ENCODE measurements at regions not wholly inside any gene's neighbourhood (a gene's known extent, or its start where the extent isn't known, plus 50 kb on each side); places are given as distances from the start of the nearest gene placed in this dataset.

GRCh38 chr6:43954311-43955131 is 172.7 kb downstream of the MRPL14 start:
- no peaks in the 10 kb centered on the region for H3K36me3 ChIP-seq (ENCODE audit: low read depth, missing control alignments)
- H3K4me3 ChIP-seq, result no peak overlapping the region
- no peaks in the 10 kb centered on the region for H3K27me3 ChIP-seq
- no peaks in the 10 kb centered on the region for H3K9me3 ChIP-seq
- peaks cover 4% of the 10 kb centered on the region for H3K4me1 ChIP-seq
- H3K27ac ChIP-seq, result no peak overlapping the region
- intact Hi-C loops (cut with DNase I; ENCODE audit: low total_unique reads), result loop anchor here (10.0 kb wide), 1 partner anchor 180 kb away; the partner anchor contains the start of gene VEGFA
- 75 to 86% methylated on average over 6 to 12 of the region's 12 CpGs for WGBS, 2 donors
- DNase-seq, result no peak
- TF ChIP-seq POLR2A (IDR thresholded peaks at IDR 0.05) (no peak), CTCF (IDR thresholded peaks at IDR 0.05) (no peak)

GRCh38 chr6:43953794-43954310 is 173.4 kb downstream of the MRPL14 start:
- no peak overlapping the region for H3K27ac ChIP-seq
- no peak overlapping the region for H3K4me3 ChIP-seq
- H3K9me3 ChIP-seq, result no peaks in the 10 kb centered on the region
- peak; percentile 49 for DNase-seq
- H3K4me1 ChIP-seq, result peaks cover 4% of the 10 kb centered on the region
- no peaks in the 10 kb centered on the region for H3K27me3 ChIP-seq
- WGBS, 2 donors, result 40 to 46% methylated on average over 8 of the region's 8 CpGs
- intact Hi-C loops (cut with DNase I; ENCODE audit: low total_unique reads), result loop anchor here (10.0 kb wide), 1 partner anchor 179 kb away; the partner anchor contains the start of gene VEGFA
- no peaks in the 10 kb centered on the region for H3K36me3 ChIP-seq (ENCODE audit: low read depth, missing control alignments)
- TF ChIP-seq POLR2A (IDR thresholded peaks at IDR 0.05), result no peak
- no peak for TF ChIP-seq CTCF (IDR thresholded peaks at IDR 0.05)

- Histone ChIP-seq H3K36me3 (ENCODE audit: low read depth, missing control alignments) (no peaks in the 10 kb centered on the region), H3K4me1 (peaks cover 4% of the 10 kb centered on the region), H3K27ac (no peak overlapping the region), H3K4me3 (no peak overlapping the region), H3K27me3 (no peaks in the 10 kb centered on the region), H3K9me3 (no peaks in the 10 kb centered on the region)
- no peak for DNase-seq
- WGBS, 2 donors, result 64 to 75% methylated on average over 2 of the region's 2 CpGs
- TF ChIP-seq POLR2A (IDR thresholded peaks at IDR 0.05), result no peak
- TF ChIP-seq CTCF (IDR thresholded peaks at IDR 0.05), result no peak
- intact Hi-C loops (cut with DNase I; ENCODE audit: low total_unique reads), result loop anchor here (10.0 kb wide), 1 partner anchor 178 kb away; the partner anchor contains the start of gene VEGFA
These were observed 174.0 kb downstream of the MRPL14 start for GRCh38 chr6:43953256-43953655.

- H3K36me3 ChIP-seq (ENCODE audit: low read depth, missing control alignments), result no peaks in the 10 kb centered on the region
- peaks cover 4% of the 10 kb centered on the region for H3K4me1 ChIP-seq
- H3K4me3 ChIP-seq, result no peak overlapping the region
- no peaks in the 10 kb centered on the region for H3K27me3 ChIP-seq
- no peaks in the 10 kb centered on the region for H3K9me3 ChIP-seq
- H3K27ac ChIP-seq, result no peak overlapping the region
- WGBS, 2 donors, result 83 to 100% methylated on average over 1 of the region's 1 CpG
- intact Hi-C loops (cut with DNase I; ENCODE audit: low total_unique reads), result loop anchor here (10.0 kb wide), 1 partner anchor 178 kb away; the partner anchor contains the start of gene VEGFA
- no peak for TF ChIP-seq CTCF (IDR thresholded peaks at IDR 0.05)
- no peak for TF ChIP-seq POLR2A (IDR thresholded peaks at IDR 0.05)
- DNase-seq, result no peak
These were observed 174.5 kb downstream of the MRPL14 start for GRCh38 chr6:43952746-43953145.
